ENCODE measurements at regions not wholly inside any gene's neighbourhood (a gene's known extent, or its start where the extent isn't known, plus 50 kb on each side); places are given as distances from the start of the nearest gene placed in this dataset.

GRCh38 chr1:101300916-101301315, 64.1 kb downstream of the S1PR1 start (continued):
- no peak for TF ChIP-seq CHD7 (IDR thresholded peaks at IDR 0.05; ENCODE audit: insufficient replicate concordance, low read length)
- TF ChIP-seq GABPA (IDR thresholded peaks at IDR 0.05; ENCODE audit: borderline replicate concordance, insufficient read depth, low read length), result no peak
- TF ChIP-seq PHF8 (conservative IDR thresholded peaks at IDR 0.05; ENCODE audit: low read depth, low read length), result no peak
- no peak for TF ChIP-seq RNF2 (IDR thresholded peaks at IDR 0.05; ENCODE audit: borderline replicate concordance, low read depth, low read length, missing control alignments, poor library complexity, severe bottlenecking)
- no peak for TF ChIP-seq EP300 (IDR thresholded peaks at IDR 0.05; ENCODE audit: borderline replicate concordance in 1 of 2, low read depth in 2 of 2, low read length in 2 of 2)
- TF ChIP-seq EZH2 (IDR thresholded peaks at IDR 0.05; ENCODE audit: low read depth, low read length, severe bottlenecking), result no peak
- no peak for TF ChIP-seq POLR2A (IDR thresholded peaks at IDR 0.05; ENCODE audit: control extremely low read depth in 1 of 2, low read depth in 2 of 2, low read length in 2 of 2)
- TF ChIP-seq POU5F1 (IDR thresholded peaks at IDR 0.05; ENCODE audit: low read depth, low read length), result no peak
- TF ChIP-seq SP2 (IDR thresholded peaks at IDR 0.05; ENCODE audit: low read length), result no peak
- TF ChIP-seq CREB1 (IDR thresholded peaks at IDR 0.05), result no peak
- no peak for TF ChIP-seq HDAC6 (IDR thresholded peaks at IDR 0.05; ENCODE audit: low read depth, low read length)
- TF ChIP-seq SIRT6 (IDR thresholded peaks at IDR 0.05; ENCODE audit: low read length), result no peak
